PC-9 (cell line): ENCODE measurements at regions not wholly inside any gene's neighbourhood (a gene's known extent, or its start where the extent isn't known, plus 50 kb on each side); places are given as distances from the start of the nearest gene placed in this dataset.

Experiments used
- BruUV-seq: library from RNA; stranded (reverse); fragments of 400-500 nt; replicated peaks from 2 replicates; lab custom pipeline; 2021; lab: Mats Ljungman, UMichigan
- CTCF ChIA-PET: fragments of 300-600 bp; sonication (Branson Sonifier 250); formaldehyde crosslinking; loops from one replicate; lab custom pipeline; 2022; ENCODE audit warnings: antibody characterized with exemption; lab: Charles Lee
- POLR2A ChIA-PET: fragments of 300-600 bp; sonication (Branson Sonifier 250); formaldehyde crosslinking; loops from one replicate; lab custom pipeline; 2022; ENCODE audit warnings: antibody characterized with exemption; ENCODE audit not compliant: unreplicated experiment; lab: Charles Lee
- DNase-seq, 2 experiments: peaks; one replicate each; pipeline versions ENCODE4 v3.0.0 to v3.0.0-alpha.2; 2015 to 2022; ENCODE audit warnings: mixed read lengths in 1 of 2
- H2AFZ ChIP-seq: fragments of 200-600 bp; sonication (generic); 2 replicates; pipeline ENCODE4 v1.8.1; 2017; ENCODE audit warnings: antibody characterized with exemption
- H3F3A ChIP-seq: fragments of 200-600 bp; sonication (generic); 2 replicates; pipeline ENCODE4 v1.8.1; 2017; ENCODE audit warnings: antibody characterized with exemption, mild to moderate bottlenecking, low read depth; ENCODE audit not compliant: insufficient read depth
- H3K27ac ChIP-seq: fragments of 200-600 bp; sonication (generic); 2 replicates; pipeline ENCODE4 v1.6.1; 2016; ENCODE audit warnings: mixed run types
- H3K27me3 ChIP-seq: fragments of 200-600 bp; sonication (generic); 2 replicates; pipeline ENCODE4 v1.6.1; 2016; ENCODE audit warnings: low read depth, mixed run types; ENCODE audit not compliant: insufficient read depth
- H3K36me3 ChIP-seq: fragments of 200-600 bp; sonication (generic); 2 replicates; pipeline ENCODE4 v1.6.1; 2016; ENCODE audit warnings: low read depth, mixed run types
- H3K4me1 ChIP-seq: fragments of 200-600 bp; sonication (generic); replicated peaks from 2 replicates; pipeline ENCODE4 v1.6.1; 2016; ENCODE audit warnings: mixed run types; ENCODE audit not compliant: insufficient read depth
- H3K4me2 ChIP-seq: fragments of 200-600 bp; sonication (generic); 2 replicates; pipeline ENCODE4 v1.6.1; 2017; ENCODE audit warnings: mixed run types
- H3K4me3 ChIP-seq: fragments of 200-600 bp; sonication (generic); 2 replicates; pipeline ENCODE4 v1.6.1; 2016; ENCODE audit warnings: mixed run types
- H3K79me2 ChIP-seq: fragments of 200-600 bp; sonication (generic); 2 replicates; pipeline ENCODE4 v1.6.1; 2017; ENCODE audit warnings: low read depth, mixed run types
- H3K9me2 ChIP-seq: fragments of 200-600 bp; sonication (generic); 2 replicates; pipeline ENCODE4 v1.8.1; 2017; ENCODE audit warnings: mild to moderate bottlenecking; ENCODE audit not compliant: insufficient read depth
- H3K9me3 ChIP-seq: fragments of 200-600 bp; sonication (generic); 2 replicates; pipeline ENCODE4 v1.8.1; 2016; ENCODE audit warnings: low read depth; ENCODE audit not compliant: insufficient read depth
- H4K20me1 ChIP-seq: fragments of 200-600 bp; sonication (generic); 2 replicates; pipeline ENCODE4 v1.8.1; 2017; ENCODE audit not compliant: insufficient read depth
- EZH2 ChIP-seq: fragments of 200-600 bp; sonication (generic); IDR thresholded peaks from 2 replicates; pipeline ENCODE4 v1.8.0; 2017; ENCODE audit warnings: antibody characterized with exemption, low read depth
- intact Hi-C: fragments of 100-400 bp; cut with micrococcal nuclease; formaldehyde crosslinking; loops from one replicate; pipeline ENCODE4 v1.10.0; 2022; ENCODE audit not compliant: unreplicated experiment
- TF ChIP-seq, protein P1 (sequence below): fragments of 200-600 bp; sonication (generic); conservative IDR thresholded peaks from 2 replicates; pipeline ENCODE4 v1.6.1; 2017; ENCODE audit warnings: mixed run types, antibody characterized with exemption, mild to moderate bottlenecking, moderate library complexity

- no peak for TF ChIP-seq EZH2
- TF ChIP-seq, protein P1, sequence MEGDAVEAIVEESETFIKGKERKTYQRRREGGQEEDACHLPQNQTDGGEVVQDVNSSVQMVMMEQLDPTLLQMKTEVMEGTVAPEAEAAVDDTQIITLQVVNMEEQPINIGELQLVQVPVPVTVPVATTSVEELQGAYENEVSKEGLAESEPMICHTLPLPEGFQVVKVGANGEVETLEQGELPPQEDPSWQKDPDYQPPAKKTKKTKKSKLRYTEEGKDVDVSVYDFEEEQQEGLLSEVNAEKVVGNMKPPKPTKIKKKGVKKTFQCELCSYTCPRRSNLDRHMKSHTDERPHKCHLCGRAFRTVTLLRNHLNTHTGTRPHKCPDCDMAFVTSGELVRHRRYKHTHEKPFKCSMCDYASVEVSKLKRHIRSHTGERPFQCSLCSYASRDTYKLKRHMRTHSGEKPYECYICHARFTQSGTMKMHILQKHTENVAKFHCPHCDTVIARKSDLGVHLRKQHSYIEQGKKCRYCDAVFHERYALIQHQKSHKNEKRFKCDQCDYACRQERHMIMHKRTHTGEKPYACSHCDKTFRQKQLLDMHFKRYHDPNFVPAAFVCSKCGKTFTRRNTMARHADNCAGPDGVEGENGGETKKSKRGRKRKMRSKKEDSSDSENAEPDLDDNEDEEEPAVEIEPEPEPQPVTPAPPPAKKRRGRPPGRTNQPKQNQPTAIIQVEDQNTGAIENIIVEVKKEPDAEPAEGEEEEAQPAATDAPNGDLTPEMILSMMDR = no peak
- no peaks in the 10 kb centered on the region for H3K4me1 ChIP-seq
- H2AFZ ChIP-seq = no peak overlapping the region
- no peak overlapping the region for H3K27ac ChIP-seq
- no peaks in the 10 kb centered on the region for H3K36me3 ChIP-seq
- H3K79me2 ChIP-seq = no peaks in the 10 kb centered on the region
- intact Hi-C loops = no loop called here
- CTCF ChIA-PET = no interaction called here
- no TSS peak for BruUV-seq
- no peak for DNase-seq
- no peak overlapping the region for H3K4me3 ChIP-seq
- no peaks in the 10 kb centered on the region for H4K20me1 ChIP-seq
- no peaks in the 10 kb centered on the region for H3K9me2 ChIP-seq
- H3K27me3 ChIP-seq = no peaks in the 10 kb centered on the region
- H3K4me2 ChIP-seq = no peak overlapping the region
- POLR2A ChIA-PET = interaction anchor here (0.5 kb wide), 1 partner anchor 437 kb away, joined by 8 read pairs; no protein-coding TSS in a partner anchor
- H3F3A ChIP-seq = no peaks in the 10 kb centered on the region
- no peaks in the 10 kb centered on the region for H3K9me3 ChIP-seq
Observed at GRCh38 chr1:81129366-81129765, 671.4 kb upstream of the ADGRL2 start.

GRCh38 chr1:81128079-81128478, 672.7 kb upstream of the ADGRL2 start:
- no peak for TF ChIP-seq EZH2
- TF ChIP-seq, protein P1 = no peak
- Histone ChIP-seq H3K4me3 (no peak overlapping the region), H3K36me3 (no peaks in the 10 kb centered on the region), H4K20me1 (no peaks in the 10 kb centered on the region), H3K79me2 (no peaks in the 10 kb centered on the region), H3K27me3 (no peaks in the 10 kb centered on the region), H3K9me2 (no peaks in the 10 kb centered on the region), H3K9me3 (no peaks in the 10 kb centered on the region), H2AFZ (no peak overlapping the region), H3K4me1 (no peaks in the 10 kb centered on the region), H3K4me2 (no peak overlapping the region), H3F3A (no peaks in the 10 kb centered on the region), H3K27ac (no peak overlapping the region)
- CTCF ChIA-PET = no interaction called here
- BruUV-seq = no TSS peak
- POLR2A ChIA-PET = no interaction called here
- DNase-seq = no peak
- intact Hi-C loops = no loop called here

GRCh38 chr1:81126989-81127581, 673.6 kb upstream of the ADGRL2 start:
- Histone ChIP-seq H3K9me2 (no peaks in the 10 kb centered on the region), H4K20me1 (no peaks in the 10 kb centered on the region), H3F3A (no peaks in the 10 kb centered on the region), H3K36me3 (no peaks in the 10 kb centered on the region), H3K79me2 (no peaks in the 10 kb centered on the region), H2AFZ (no peak overlapping the region), H3K4me3 (no peak overlapping the region), H3K27me3 (no peaks in the 10 kb centered on the region), H3K9me3 (no peaks in the 10 kb centered on the region), H3K4me1 (no peaks in the 10 kb centered on the region), H3K4me2 (no peak overlapping the region), H3K27ac (no peak overlapping the region)
- ChIA-PET CTCF (no interaction called here), POLR2A (no interaction called here)
- DNase-seq = no peak
- intact Hi-C loops = no loop called here
- no peak for TF ChIP-seq EZH2
- TF ChIP-seq, protein P1 = no peak
- no TSS peak for BruUV-seq
